ENCODE measurements at regions not wholly inside any gene's neighbourhood (a gene's known extent, or its start where the extent isn't known, plus 50 kb on each side); places are given as distances from the start of the nearest gene placed in this dataset.
A peak's percentile ranks its signal among the peaks of the same experiment; 100 is the strongest.

DNA sequence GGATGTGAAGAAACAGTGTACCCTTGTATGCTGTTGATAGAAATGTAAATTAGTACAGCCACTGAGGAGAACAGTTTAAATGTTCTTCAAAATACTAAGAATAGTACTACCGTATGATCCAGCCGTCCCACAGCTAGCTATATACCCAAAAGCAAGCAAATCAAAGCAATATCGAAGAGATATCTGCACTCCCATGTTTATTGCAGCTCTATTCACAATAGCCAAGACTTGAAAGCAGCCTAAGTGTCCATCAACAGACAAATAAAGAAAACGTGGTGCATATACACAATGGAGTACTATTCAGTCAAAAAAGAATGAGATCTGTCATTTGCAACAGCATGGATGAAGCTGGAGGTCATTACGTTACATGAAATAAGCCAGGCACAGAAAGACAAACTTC lies 88.5 kb upstream of the SLC38A4 start:
- Histone ChIP-seq H3K79me2 (ENCODE audit: insufficient read depth) (no peaks in the 10 kb centered on the region), H3K27me3 (replicated peaks; ENCODE audit: insufficient read depth) (no peaks in the 10 kb centered on the region), H3K9me3 (ENCODE audit: low read depth) (peaks cover 4% of the 10 kb centered on the region), H4K20me1 (ENCODE audit: insufficient read depth) (no peaks in the 10 kb centered on the region), H3K4me2 (ENCODE audit: unreplicated experiment) (peak overlapping the region; percentile 35), H3K9ac (no peak overlapping the region), H3K4me3 (no peak overlapping the region), H2AFZ (no peak overlapping the region), H3K4me1 (ENCODE audit: insufficient read depth) (peaks cover 37% of the 10 kb centered on the region), H3F3A (ENCODE audit: insufficient read depth) (peaks cover 31% of the 10 kb centered on the region), H3K36me3 (ENCODE audit: low read depth) (no peaks in the 10 kb centered on the region), H3K27ac (peak overlapping the region; percentile 88; the same call in 1 of the 2 replicates), H3K9me2 (ENCODE audit: insufficient read depth) (no peaks in the 10 kb centered on the region)
- TF ChIP-seq EZH2phosphoT487 (IDR thresholded peaks at IDR 0.05; ENCODE audit: insufficient read depth, low read depth) (no peak), EZH2 (IDR thresholded peaks at IDR 0.05; ENCODE audit: insufficient read depth, poor library complexity, severe bottlenecking) (no peak)
- in situ Hi-C loops (cut with MboI), result no loop called here
- no peak for DNase-seq
- 68 to 71% methylated on average over 5 of the region's 5 CpGs for WGBS, 2 experiments (ENCODE audit: low coverage in 1 of 2, low lambda C conversion rate in 2 of 2, missing lambda C conversion rate in 2 of 2)

DNA sequence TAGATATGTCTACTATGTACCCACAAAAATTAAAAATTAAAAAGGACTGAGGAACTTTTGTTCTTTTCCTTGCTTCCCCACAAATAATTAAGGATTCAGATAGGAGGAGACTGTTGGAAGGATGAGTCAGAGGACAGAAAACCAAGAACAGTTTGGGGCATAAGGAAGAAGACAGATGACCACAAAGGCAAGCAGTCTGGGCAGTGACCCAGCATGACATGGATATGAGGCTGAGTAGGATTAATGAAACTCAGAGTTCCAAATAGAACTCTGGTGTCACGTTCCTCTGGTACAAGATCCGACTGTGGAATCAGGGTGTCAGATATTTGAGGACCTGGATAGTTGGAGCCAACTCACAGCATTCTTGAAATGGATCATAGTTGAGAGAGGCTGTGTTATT lies 89.3 kb upstream of the SLC38A4 start:
- peaks cover 45% of the 10 kb centered on the region for H3K4me1 ChIP-seq (ENCODE audit: insufficient read depth)
- peak overlapping the region; percentile 88 for H3K27ac ChIP-seq
- peaks cover 38% of the 10 kb centered on the region for H3F3A ChIP-seq (ENCODE audit: insufficient read depth)
- H3K79me2 ChIP-seq (ENCODE audit: insufficient read depth), result no peaks in the 10 kb centered on the region
- no peaks in the 10 kb centered on the region for H3K27me3 ChIP-seq (replicated peaks; ENCODE audit: insufficient read depth)
- 0 to 2% methylated on average over 2 of the region's 2 CpGs for WGBS, 2 experiments (ENCODE audit: low coverage in 1 of 2, low lambda C conversion rate in 2 of 2, missing lambda C conversion rate in 2 of 2)
- H3K36me3 ChIP-seq (ENCODE audit: low read depth), result no peaks in the 10 kb centered on the region
- no peaks in the 10 kb centered on the region for H3K9me2 ChIP-seq (ENCODE audit: insufficient read depth)
- 0 out of 2 replicates have a peak overlapping the region, but pooled peaks have one; percentile 1 for H3K4me3 ChIP-seq
- peak; percentile 97 for DNase-seq
- H3K9me3 ChIP-seq (ENCODE audit: low read depth), result peaks cover 4% of the 10 kb centered on the region
- H3K4me2 ChIP-seq (ENCODE audit: unreplicated experiment), result peak overlapping the region; percentile 56
- TF ChIP-seq EZH2phosphoT487 (IDR thresholded peaks at IDR 0.05; ENCODE audit: insufficient read depth, low read depth), result no peak
- TF ChIP-seq EZH2 (IDR thresholded peaks at IDR 0.05; ENCODE audit: insufficient read depth, poor library complexity, severe bottlenecking), result no peak
- in situ Hi-C loops (cut with MboI), result no loop called here
- peak overlapping the region; percentile 62 for H3K9ac ChIP-seq
- H4K20me1 ChIP-seq (ENCODE audit: insufficient read depth), result no peaks in the 10 kb centered on the region
- no peak overlapping the region for H2AFZ ChIP-seq

DNA sequence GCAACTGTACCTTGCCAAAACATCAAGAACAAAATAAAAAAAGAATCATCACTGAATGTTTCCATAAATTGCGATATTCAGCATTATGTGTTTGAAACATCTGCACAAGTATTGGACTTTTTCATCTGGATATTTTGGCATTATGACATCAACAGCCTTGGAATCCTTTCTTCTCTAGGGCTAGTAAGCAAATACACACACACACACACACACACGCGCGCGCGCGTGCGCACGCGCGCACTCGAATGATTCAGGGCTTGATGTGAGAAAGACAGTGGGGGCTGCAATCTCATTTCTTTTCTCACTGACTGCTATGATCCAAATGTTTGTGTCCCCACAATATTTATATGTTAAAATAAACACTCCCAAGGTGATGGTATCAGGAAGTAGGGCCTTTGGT lies 90.0 kb upstream of the SLC38A4 start:
- Histone ChIP-seq H3K27ac (peak overlapping the region; percentile 88), H3K9me3 (ENCODE audit: low read depth) (peaks cover 4% of the 10 kb centered on the region), H3K79me2 (ENCODE audit: insufficient read depth) (no peaks in the 10 kb centered on the region), H3K27me3 (replicated peaks; ENCODE audit: insufficient read depth) (no peaks in the 10 kb centered on the region), H3K4me2 (ENCODE audit: unreplicated experiment) (peak overlapping the region; percentile 56), H3K4me3 (0 out of 2 replicates have a peak overlapping the region, but pooled peaks have one; percentile 1), H3K4me1 (ENCODE audit: insufficient read depth) (peaks cover 52% of the 10 kb centered on the region), H3K36me3 (ENCODE audit: low read depth) (no peaks in the 10 kb centered on the region), H3K9me2 (ENCODE audit: insufficient read depth) (no peaks in the 10 kb centered on the region), H3K9ac (peak overlapping the region; percentile 62), H4K20me1 (ENCODE audit: insufficient read depth) (no peaks in the 10 kb centered on the region), H2AFZ (no peak overlapping the region), H3F3A (ENCODE audit: insufficient read depth) (peaks cover 46% of the 10 kb centered on the region)
- WGBS, 2 experiments (ENCODE audit: low coverage in 1 of 2, low lambda C conversion rate in 2 of 2, missing lambda C conversion rate in 2 of 2), result 3 to 17% methylated on average over 12 of the region's 12 CpGs
- TF ChIP-seq EZH2 (IDR thresholded peaks at IDR 0.05; ENCODE audit: insufficient read depth, poor library complexity, severe bottlenecking) (no peak), EZH2phosphoT487 (IDR thresholded peaks at IDR 0.05; ENCODE audit: insufficient read depth, low read depth) (no peak)
- DNase-seq, result peak; percentile 84
- in situ Hi-C loops (cut with MboI), result no loop called here

DNA sequence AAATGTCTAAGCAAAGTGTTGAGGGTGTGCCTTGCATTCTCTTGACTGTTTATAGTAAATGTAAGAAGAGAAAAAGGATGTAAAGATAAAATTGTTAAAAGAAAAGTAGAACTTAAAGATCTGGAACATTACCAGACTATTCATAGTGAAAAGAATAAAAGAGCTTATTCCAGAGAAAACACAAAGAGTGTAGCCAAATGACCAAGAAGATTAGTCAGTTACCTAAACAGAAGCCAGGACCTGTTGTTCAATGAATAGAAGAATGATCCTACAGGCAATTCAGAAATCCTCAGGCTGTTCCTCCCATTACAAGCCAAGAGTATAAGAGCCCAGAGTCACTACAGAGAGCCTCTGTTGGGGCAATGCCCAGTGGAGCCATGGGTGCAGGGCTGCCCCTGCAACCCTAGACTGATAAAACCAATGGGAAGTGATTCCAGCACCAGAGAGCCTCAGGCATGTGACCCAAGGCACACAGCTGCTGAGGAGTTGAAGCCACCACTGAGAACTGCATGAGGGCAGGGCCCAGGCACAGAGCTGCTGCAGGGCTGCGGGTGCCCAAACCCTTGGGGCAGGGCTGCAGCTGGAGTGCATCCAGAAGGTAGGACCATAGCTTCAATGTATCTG lies 91.1 kb upstream of the SLC38A4 start:
- no peaks in the 10 kb centered on the region for H3K9me3 ChIP-seq (ENCODE audit: low read depth)
- H3K9me2 ChIP-seq (ENCODE audit: insufficient read depth), result no peaks in the 10 kb centered on the region
- peaks cover 56% of the 10 kb centered on the region for H3F3A ChIP-seq (ENCODE audit: insufficient read depth)
- in situ Hi-C loops (cut with MboI), result no loop called here
- H3K4me3 ChIP-seq, result no peak overlapping the region
- no peaks in the 10 kb centered on the region for H3K27me3 ChIP-seq (replicated peaks; ENCODE audit: insufficient read depth)
- no peaks in the 10 kb centered on the region for H3K79me2 ChIP-seq (ENCODE audit: insufficient read depth)
- peaks cover 63% of the 10 kb centered on the region for H3K4me1 ChIP-seq (ENCODE audit: insufficient read depth)
- H2AFZ ChIP-seq, result no peak overlapping the region
- H4K20me1 ChIP-seq (ENCODE audit: insufficient read depth), result no peaks in the 10 kb centered on the region
- H3K36me3 ChIP-seq (ENCODE audit: low read depth), result no peaks in the 10 kb centered on the region
- peak; percentile 59 for DNase-seq
- no peak for TF ChIP-seq EZH2phosphoT487 (IDR thresholded peaks at IDR 0.05; ENCODE audit: insufficient read depth, low read depth)
- no peak for TF ChIP-seq EZH2 (IDR thresholded peaks at IDR 0.05; ENCODE audit: insufficient read depth, poor library complexity, severe bottlenecking)
- peak overlapping the region; percentile 62 for H3K9ac ChIP-seq
- peak overlapping the region; percentile 88 for H3K27ac ChIP-seq
- WGBS, 2 experiments (ENCODE audit: low coverage in 1 of 2, low lambda C conversion rate in 2 of 2, missing lambda C conversion rate in 2 of 2), result 93 to 100% methylated on average over 1 of the region's 1 CpG
- H3K4me2 ChIP-seq (ENCODE audit: unreplicated experiment), result peak overlapping the region; percentile 56
